Eye (tissue), 1 donor: ENCODE measurements at regions not wholly inside any gene's neighbourhood (a gene's known extent, or its start where the extent isn't known, plus 50 kb on each side); places are given as distances from the start of the nearest gene placed in this dataset.

Source experiments
- DNase-seq: peaks from one replicate; pipeline ENCODE4 v3.0.0-alpha.2; 2015

- DNase-seq: no peak
These were observed 141.1 kb upstream of the MGMT start for GRCh38 chr10:129325893-129326292.

- DNase-seq: no peak
These were observed 138.5 kb upstream of the MGMT start for GRCh38 chr10:129328546-129328945.

- DNase-seq: peak; percentile 43
These were observed 137.5 kb upstream of the MGMT start for GRCh38 chr10:129329385-129330055.

- no peak for DNase-seq
These were observed 136.8 kb upstream of the MGMT start for GRCh38 chr10:129330211-129330610.

GRCh38 chr10:129331207-129331838, 135.7 kb upstream of the MGMT start:
- DNase-seq: no peak

- no peak for DNase-seq
These were observed 135.2 kb upstream of the MGMT start for GRCh38 chr10:129331839-129332220.

GRCh38 chr10:129332476-129332875, 134.6 kb upstream of the MGMT start:
- peak; percentile 64 for DNase-seq

GRCh38 chr10:129333706-129334105, 133.3 kb upstream of the MGMT start:
- no peak for DNase-seq

GRCh38 chr10:129334266-129334665, 132.8 kb upstream of the MGMT start:
- peak; percentile 89 for DNase-seq

- no peak for DNase-seq
These were observed 131.6 kb upstream of the MGMT start for GRCh38 chr10:129335396-129335795.

- no peak for DNase-seq
These were observed 131.1 kb upstream of the MGMT start for GRCh38 chr10:129335942-129336341.

GRCh38 chr10:129339191-129339590, 127.8 kb upstream of the MGMT start:
- no peak for DNase-seq

GRCh38 chr10:129339841-129340240, 127.2 kb upstream of the MGMT start:
- no peak for DNase-seq

- DNase-seq: no peak
These were observed 126.0 kb upstream of the MGMT start for GRCh38 chr10:129341087-129341486.

- DNase-seq: no peak
These were observed 124.7 kb upstream of the MGMT start for GRCh38 chr10:129342385-129342784.

- DNase-seq: no peak
These were observed 123.9 kb upstream of the MGMT start for GRCh38 chr10:129343141-129343540.

GRCh38 chr10:129344103-129344502, 122.9 kb upstream of the MGMT start:
- DNase-seq: no peak

- DNase-seq: no peak
These were observed 122.2 kb upstream of the MGMT start for GRCh38 chr10:129344731-129345355.

- DNase-seq: no peak
These were observed 121.3 kb upstream of the MGMT start for GRCh38 chr10:129345763-129346162.

- no peak for DNase-seq
These were observed 116.4 kb upstream of the MGMT start for GRCh38 chr10:129350690-129351089.

GRCh38 chr10:129353101-129353500, 113.9 kb upstream of the MGMT start:
- no peak for DNase-seq

GRCh38 chr10:129360046-129360445, 107.0 kb upstream of the MGMT start:
- DNase-seq: no peak

GRCh38 chr10:129361676-129362376, 105.2 kb upstream of the MGMT start:
- no peak for DNase-seq

GRCh38 chr10:129364949-129365348, 102.1 kb upstream of the MGMT start:
- no peak for DNase-seq
